HG03060 (cell line): ENCODE measurements at regions not wholly inside any gene's neighbourhood (a gene's known extent, or its start where the extent isn't known, plus 50 kb on each side); places are given as distances from the start of the nearest gene placed in this dataset.

ENCODE experiments used
- ATAC-seq: cut with Tn5 transposase; IDR thresholded peaks from one replicate; pipeline ENCODE4 v1.9.1; 2021; ENCODE audit warnings: low read depth, moderate number of reproducible peaks; ENCODE audit not compliant: unreplicated experiment

GRCh38 chr4:30783751-30784150 is 63.6 kb downstream of the PCDH7 start:
- ATAC-seq: no peak

GRCh38 chr4:30789219-30789671 is 69.1 kb downstream of the PCDH7 start:
- ATAC-seq: no peak

- ATAC-seq: no peak
Observed at GRCh38 chr4:30790123-30790522, 70.0 kb downstream of the PCDH7 start.

- ATAC-seq: no peak
Observed at GRCh38 chr4:30790998-30791397, 70.8 kb downstream of the PCDH7 start.

GRCh38 chr4:30792601-30793000 is 72.4 kb downstream of the PCDH7 start:
- ATAC-seq: no peak

- no peak for ATAC-seq
Observed at GRCh38 chr4:30801876-30802275, 81.7 kb downstream of the PCDH7 start.

- ATAC-seq: no peak
Observed at GRCh38 chr4:30802622-30803323, 82.6 kb downstream of the PCDH7 start.

GRCh38 chr4:30808276-30808675 is 88.1 kb downstream of the PCDH7 start:
- ATAC-seq: no peak

- no peak for ATAC-seq
Observed at GRCh38 chr4:30811296-30811695, 91.1 kb downstream of the PCDH7 start.

- no peak for ATAC-seq
Observed at GRCh38 chr4:30815685-30816084, 95.5 kb downstream of the PCDH7 start.

- ATAC-seq: no peak
Observed at GRCh38 chr4:30817447-30817846, 97.3 kb downstream of the PCDH7 start.

GRCh38 chr4:30818541-30818940 is 98.4 kb downstream of the PCDH7 start:
- ATAC-seq: no peak

- ATAC-seq: no peak
Observed at GRCh38 chr4:30821275-30821674, 101.1 kb downstream of the PCDH7 start.

GRCh38 chr4:30821859-30822612 is 101.9 kb downstream of the PCDH7 start:
- ATAC-seq: no peak

- ATAC-seq: no peak
Observed at GRCh38 chr4:30822911-30823551, 102.9 kb downstream of the PCDH7 start.

GRCh38 chr4:30825008-30825770 is 105.0 kb downstream of the PCDH7 start:
- no peak for ATAC-seq

- no peak for ATAC-seq
Observed at GRCh38 chr4:30828264-30828926, 108.2 kb downstream of the PCDH7 start.

- ATAC-seq: no peak
Observed at GRCh38 chr4:30832639-30833038, 112.5 kb downstream of the PCDH7 start.

GRCh38 chr4:30833206-30833605 is 113.0 kb downstream of the PCDH7 start:
- no peak for ATAC-seq

- ATAC-seq: no peak
Observed at GRCh38 chr4:30835044-30835443, 114.9 kb downstream of the PCDH7 start.
